Skeletal muscle cell (primary cell): ENCODE measurements at regions not wholly inside any gene's neighbourhood (a gene's known extent, or its start where the extent isn't known, plus 50 kb on each side); places are given as distances from the start of the nearest gene placed in this dataset.
"Not testable (repeated sequence)": the region's sequence is repeated elsewhere in the genome, so short reads cannot be mapped to it uniquely, and the experiment has no call there.

Source experiments
- DNase-seq: peaks from one replicate; pipeline ENCODE4 v3.0.0-alpha.2; 2010; ENCODE audit warnings: low read depth
- H3K4me3 ChIP-seq: 2 replicates; pipeline ENCODE4 v1.5.1; 2011; ENCODE audit warnings: low read depth, mild to moderate bottlenecking, control low read depth, low read length, moderate library complexity

- no peak for DNase-seq
- H3K4me3 ChIP-seq: no peak overlapping the region
Measured at GRCh38 chr5:128706269-128706668, 168.2 kb upstream of the FBN2 start.

GRCh38 chr5:128708841-128709240 lies 170.8 kb upstream of the FBN2 start:
- no peak overlapping the region for H3K4me3 ChIP-seq
- no peak for DNase-seq

- no peak for DNase-seq
- H3K4me3 ChIP-seq: no peak overlapping the region
Measured at GRCh38 chr5:128711216-128711615, 173.2 kb upstream of the FBN2 start.

GRCh38 chr5:128714551-128714950 lies 176.5 kb upstream of the FBN2 start:
- H3K4me3 ChIP-seq: no peak overlapping the region

GRCh38 chr5:128722551-128722950 lies 184.5 kb upstream of the FBN2 start:
- DNase-seq: no peak
- H3K4me3 ChIP-seq: no peak overlapping the region

More at GRCh38 chr5:128714551-128714950, 176.5 kb upstream of the FBN2 start:
- DNase-seq: no peak

- not testable (repeated sequence) for H3K4me3 ChIP-seq
Measured at GRCh38 chr5:128730021-128730420, 192.0 kb upstream of the FBN2 start.

GRCh38 chr5:128735656-128736055 lies 197.6 kb upstream of the FBN2 start:
- not testable (repeated sequence) for DNase-seq, H3K4me3 ChIP-seq

More at GRCh38 chr5:128730021-128730420, 192.0 kb upstream of the FBN2 start:
- not testable (repeated sequence) for DNase-seq

GRCh38 chr5:128736553-128736952 lies 198.5 kb upstream of the FBN2 start:
- DNase-seq: no peak
- H3K4me3 ChIP-seq: no peak overlapping the region

- peak; percentile 4 for DNase-seq
- H3K4me3 ChIP-seq: no peak overlapping the region
Measured at GRCh38 chr5:128749136-128749898, 211.3 kb upstream of the FBN2 start.

GRCh38 chr5:128750155-128750554 lies 212.1 kb upstream of the FBN2 start:
- H3K4me3 ChIP-seq: no peak overlapping the region
- no peak for DNase-seq

GRCh38 chr5:128757196-128757959 lies 207.9 kb upstream of the SLC27A6 start:
- H3K4me3 ChIP-seq: no peak overlapping the region
- no peak for DNase-seq

GRCh38 chr5:128762661-128763306 lies 202.5 kb upstream of the SLC27A6 start:
- H3K4me3 ChIP-seq: no peak overlapping the region
- no peak for DNase-seq

GRCh38 chr5:128763321-128763720 lies 202.0 kb upstream of the SLC27A6 start:
- DNase-seq: no peak
- no peak overlapping the region for H3K4me3 ChIP-seq

GRCh38 chr5:128764601-128765310 lies 200.5 kb upstream of the SLC27A6 start:
- no peak overlapping the region for H3K4me3 ChIP-seq
- DNase-seq: no peak

- no peak for DNase-seq
- H3K4me3 ChIP-seq: no peak overlapping the region
Measured at GRCh38 chr5:128765448-128766061, 199.7 kb upstream of the SLC27A6 start.

- no peak for DNase-seq
- H3K4me3 ChIP-seq: no peak overlapping the region
Measured at GRCh38 chr5:128766406-128766805, 198.9 kb upstream of the SLC27A6 start.

GRCh38 chr5:128770907-128771306 lies 194.4 kb upstream of the SLC27A6 start:
- DNase-seq: no peak

GRCh38 chr5:128772356-128772755 lies 192.9 kb upstream of the SLC27A6 start:
- no peak for DNase-seq
- no peak overlapping the region for H3K4me3 ChIP-seq

More at GRCh38 chr5:128770907-128771306, 194.4 kb upstream of the SLC27A6 start:
- no peak overlapping the region for H3K4me3 ChIP-seq

- H3K4me3 ChIP-seq: no peak overlapping the region
- no peak for DNase-seq
Measured at GRCh38 chr5:128773378-128773777, 191.9 kb upstream of the SLC27A6 start.
